ENCODE measurements at regions not wholly inside any gene's neighbourhood (a gene's known extent, or its start where the extent isn't known, plus 50 kb on each side); places are given as distances from the start of the nearest gene placed in this dataset.

- H3K4me1 ChIP-seq: no peaks in the 10 kb centered on the region
- intact Hi-C loops (cut with DNase I; ENCODE audit: low total_unique reads): no loop called here
- TF ChIP-seq, protein P1, sequence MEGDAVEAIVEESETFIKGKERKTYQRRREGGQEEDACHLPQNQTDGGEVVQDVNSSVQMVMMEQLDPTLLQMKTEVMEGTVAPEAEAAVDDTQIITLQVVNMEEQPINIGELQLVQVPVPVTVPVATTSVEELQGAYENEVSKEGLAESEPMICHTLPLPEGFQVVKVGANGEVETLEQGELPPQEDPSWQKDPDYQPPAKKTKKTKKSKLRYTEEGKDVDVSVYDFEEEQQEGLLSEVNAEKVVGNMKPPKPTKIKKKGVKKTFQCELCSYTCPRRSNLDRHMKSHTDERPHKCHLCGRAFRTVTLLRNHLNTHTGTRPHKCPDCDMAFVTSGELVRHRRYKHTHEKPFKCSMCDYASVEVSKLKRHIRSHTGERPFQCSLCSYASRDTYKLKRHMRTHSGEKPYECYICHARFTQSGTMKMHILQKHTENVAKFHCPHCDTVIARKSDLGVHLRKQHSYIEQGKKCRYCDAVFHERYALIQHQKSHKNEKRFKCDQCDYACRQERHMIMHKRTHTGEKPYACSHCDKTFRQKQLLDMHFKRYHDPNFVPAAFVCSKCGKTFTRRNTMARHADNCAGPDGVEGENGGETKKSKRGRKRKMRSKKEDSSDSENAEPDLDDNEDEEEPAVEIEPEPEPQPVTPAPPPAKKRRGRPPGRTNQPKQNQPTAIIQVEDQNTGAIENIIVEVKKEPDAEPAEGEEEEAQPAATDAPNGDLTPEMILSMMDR (IDR thresholded peaks at IDR 0.05): no peak
- no peak overlapping the region for H3K4me3 ChIP-seq
- H3K27ac ChIP-seq: no peak overlapping the region
- H3K9me3 ChIP-seq: no peaks in the 10 kb centered on the region
- H3K27me3 ChIP-seq: no peaks in the 10 kb centered on the region
- H3K36me3 ChIP-seq: no peaks in the 10 kb centered on the region
- DNase-seq: no peak
Measured at GRCh38 chr11:21810650-21811049, 382.2 kb upstream of the ANO5 start.

GRCh38 chr11:21811572-21811971 is 381.3 kb upstream of the ANO5 start:
- DNase-seq: no peak
- no peak overlapping the region for H3K4me3 ChIP-seq
- TF ChIP-seq, protein P1 (IDR thresholded peaks at IDR 0.05): no peak
- no peaks in the 10 kb centered on the region for H3K27me3 ChIP-seq
- intact Hi-C loops (cut with DNase I; ENCODE audit: low total_unique reads): no loop called here
- no peaks in the 10 kb centered on the region for H3K4me1 ChIP-seq
- no peaks in the 10 kb centered on the region for H3K36me3 ChIP-seq
- H3K27ac ChIP-seq: no peak overlapping the region
- no peaks in the 10 kb centered on the region for H3K9me3 ChIP-seq

GRCh38 chr11:21814169-21814568 is 378.7 kb upstream of the ANO5 start:
- no peak for DNase-seq
- intact Hi-C loops (cut with DNase I; ENCODE audit: low total_unique reads): no loop called here

GRCh38 chr11:21817696-21818095 is 375.2 kb upstream of the ANO5 start:
- TF ChIP-seq, protein P1 (IDR thresholded peaks at IDR 0.05): no peak
- Histone ChIP-seq H3K36me3 (no peaks in the 10 kb centered on the region), H3K4me3 (no peak overlapping the region), H3K27me3 (no peaks in the 10 kb centered on the region), H3K4me1 (no peaks in the 10 kb centered on the region), H3K27ac (no peak overlapping the region), H3K9me3 (no peaks in the 10 kb centered on the region)
- intact Hi-C loops (cut with DNase I; ENCODE audit: low total_unique reads): no loop called here
- no peak for DNase-seq

More at GRCh38 chr11:21814169-21814568, 378.7 kb upstream of the ANO5 start:
- no peak overlapping the region for H3K27ac ChIP-seq
- no peak overlapping the region for H3K4me3 ChIP-seq
- H3K4me1 ChIP-seq: no peaks in the 10 kb centered on the region
- H3K36me3 ChIP-seq: no peaks in the 10 kb centered on the region
- TF ChIP-seq, protein P1 (IDR thresholded peaks at IDR 0.05): no peak
- no peaks in the 10 kb centered on the region for H3K9me3 ChIP-seq
- H3K27me3 ChIP-seq: no peaks in the 10 kb centered on the region

DNA sequence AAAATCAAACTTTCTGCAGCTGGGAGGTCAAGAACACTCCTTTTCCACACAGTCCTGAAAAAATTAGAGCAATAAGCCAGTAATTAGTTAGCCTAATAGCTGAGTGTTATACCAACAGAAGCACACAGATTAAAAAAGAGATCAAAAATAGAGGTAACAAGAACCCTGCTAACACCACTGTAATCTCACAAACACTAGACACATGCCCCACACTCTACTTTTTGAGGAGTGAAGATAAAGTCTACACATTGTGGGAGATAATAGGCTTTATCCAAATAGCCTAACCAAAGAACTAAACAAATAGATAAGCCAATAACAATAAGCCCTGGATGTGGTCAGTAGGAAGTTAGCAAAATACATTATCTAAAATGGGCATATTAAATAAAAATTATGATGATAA is 372.7 kb upstream of the ANO5 start:
- no peak for DNase-seq
- Histone ChIP-seq H3K4me3 (no peak overlapping the region), H3K27ac (no peak overlapping the region), H3K36me3 (no peaks in the 10 kb centered on the region), H3K27me3 (no peaks in the 10 kb centered on the region), H3K9me3 (no peaks in the 10 kb centered on the region), H3K4me1 (no peaks in the 10 kb centered on the region)
- intact Hi-C loops (cut with DNase I; ENCODE audit: low total_unique reads): no loop called here
- TF ChIP-seq, protein P1 (IDR thresholded peaks at IDR 0.05): no peak

DNA sequence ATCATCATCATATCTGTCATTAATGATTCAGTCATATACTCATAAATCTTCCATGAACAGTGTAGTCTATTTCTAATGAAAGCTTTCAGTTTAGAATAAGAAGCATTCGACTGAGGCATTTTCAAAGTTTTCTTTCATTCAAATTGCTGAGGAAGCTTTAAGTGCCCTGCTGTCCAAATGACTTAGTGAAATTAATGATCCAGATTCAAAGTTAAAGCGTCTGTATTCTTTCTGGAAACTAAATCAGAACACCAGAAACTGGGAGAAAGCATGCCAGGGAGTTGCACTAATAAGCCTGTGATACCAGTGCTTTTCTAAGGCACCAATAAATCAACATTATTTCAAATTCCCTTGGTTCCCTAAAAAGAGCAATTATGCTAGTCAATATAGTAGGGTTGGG is 367.8 kb upstream of the ANO5 start:
- Histone ChIP-seq H3K27me3 (no peaks in the 10 kb centered on the region), H3K9me3 (no peaks in the 10 kb centered on the region), H3K4me1 (peaks cover 0 to 26% (median 0%) of the 10 kb centered on the region in 4 donors), H3K36me3 (no peaks in the 10 kb centered on the region), H3K27ac (no peak overlapping the region), H3K4me3 (no peak overlapping the region)
- intact Hi-C loops (cut with DNase I; ENCODE audit: low total_unique reads): no loop called here
- DNase-seq: no peak
- TF ChIP-seq, protein P1 (IDR thresholded peaks at IDR 0.05): no peak

Measured in tibial artery (tissue), 4 donors.